OCI-LY1 (cell line): ENCODE measurements at regions not wholly inside any gene's neighbourhood (a gene's known extent, or its start where the extent isn't known, plus 50 kb on each side); places are given as distances from the start of the nearest gene placed in this dataset.

ENCODE experiments used
- H2AFZ ChIP-seq: fragments of 200-600 bp; sonication (generic), shearing (Covaris generic); 2 replicates; pipeline ENCODE4 v1.6.0; 2014; ENCODE audit warnings: antibody characterized with exemption, mild to moderate bottlenecking, low read length
- H3F3A ChIP-seq: fragments of 200-600 bp; sonication (generic), shearing (Covaris generic); 2 replicates; pipeline ENCODE4 v1.6.0; 2014; ENCODE audit warnings: mild to moderate bottlenecking, antibody characterized with exemption, low read length, moderate library complexity; ENCODE audit not compliant: insufficient read depth
- H3K27ac ChIP-seq: fragments of 200-600 bp; sonication (generic); 2 replicates; pipeline ENCODE4 v1.5.1; 2014; ENCODE audit warnings: low read length, mixed run types, mild to moderate bottlenecking, low read depth; ENCODE audit not compliant: poor library complexity, severe bottlenecking
- H3K27me3 ChIP-seq: fragments of 200-600 bp; sonication (generic); 2 replicates; pipeline ENCODE4 v1.6.0; 2014; ENCODE audit warnings: antibody characterized with exemption, mild to moderate bottlenecking, low read length, moderate library complexity; ENCODE audit not compliant: insufficient read depth
- H3K36me3 ChIP-seq: fragments of 200-600 bp; sonication (generic); 2 replicates; pipeline ENCODE4 v1.6.1; 2014; ENCODE audit warnings: mild to moderate bottlenecking, antibody characterized with exemption, low read length, moderate library complexity, mixed read lengths; ENCODE audit not compliant: insufficient read depth
- H3K4me1 ChIP-seq: fragments of 200-600 bp; sonication (generic); 2 replicates; pipeline ENCODE4 v1.5.1; 2014; ENCODE audit warnings: mild to moderate bottlenecking, low read length, moderate library complexity; ENCODE audit not compliant: insufficient read depth, severe bottlenecking
- H3K4me2 ChIP-seq: fragments of 200-600 bp; sonication (generic), shearing (Covaris generic); 2 replicates; pipeline ENCODE4 v1.6.1; 2014; ENCODE audit warnings: low read length
- H3K4me3 ChIP-seq: fragments of 200-600 bp; sonication (generic); 2 replicates; pipeline ENCODE4 v1.5.1; 2014; ENCODE audit warnings: low read length, low read depth, mild to moderate bottlenecking, mixed read lengths; ENCODE audit not compliant: poor library complexity, severe bottlenecking
- H3K79me2 ChIP-seq: fragments of 200-600 bp; shearing (Covaris generic); 2 replicates; pipeline ENCODE4 v1.6.1; 2016; ENCODE audit warnings: mixed run types, low read length, mixed read lengths; ENCODE audit not compliant: insufficient read depth
- H3K9ac ChIP-seq: fragments of 200-600 bp; sonication (generic), shearing (Covaris generic); 2 replicates; pipeline ENCODE4 v1.6.1; 2014; ENCODE audit warnings: mild to moderate bottlenecking, low read length, mixed read lengths
- H3K9me2 ChIP-seq: fragments of 200-600 bp; sonication (generic), shearing (Covaris generic); 2 replicates; pipeline ENCODE4 v1.6.1; 2014; ENCODE audit warnings: low read depth, mild to moderate bottlenecking, low read length, mixed read lengths
- H3K9me3 ChIP-seq: fragments of 200-600 bp; shearing (Covaris generic); 2 replicates; pipeline ENCODE4 v1.6.1; 2014; ENCODE audit warnings: low read length, mixed read lengths
- H4K20me1 ChIP-seq: fragments of 200-600 bp; sonication (generic), shearing (Covaris generic); 2 replicates; pipeline ENCODE4 v1.6.0; 2016; ENCODE audit warnings: mild to moderate bottlenecking, low read length; ENCODE audit not compliant: insufficient read depth
- CTCF ChIP-seq: fragments of 200-600 bp; sonication (generic), shearing (Covaris generic); IDR thresholded peaks from 2 replicates; pipeline ENCODE4 v1.5.1; 2017; ENCODE audit warnings: mild to moderate bottlenecking, antibody characterized with exemption, low read length, moderate library complexity, mixed read lengths
- EZH2 ChIP-seq: fragments of 200-600 bp; sonication (generic), shearing (Covaris generic); IDR thresholded peaks from 2 replicates; pipeline ENCODE4 v1.8.0; 2017; ENCODE audit warnings: borderline replicate concordance, mixed run types, mild to moderate bottlenecking, antibody characterized with exemption, low read length, moderate library complexity, mixed read lengths

GRCh38 chr20:7392542-7393206 is 547.6 kb downstream of the HAO1 start:
- Histone ChIP-seq H3K4me1 (no peaks in the 10 kb centered on the region), H3K27ac (no peak overlapping the region), H3K9me2 (no peaks in the 10 kb centered on the region), H2AFZ (no peak overlapping the region), H4K20me1 (no peaks in the 10 kb centered on the region), H3K79me2 (no peaks in the 10 kb centered on the region), H3K27me3 (no peaks in the 10 kb centered on the region), H3K4me3 (no peak overlapping the region), H3K4me2 (no peak overlapping the region), H3K9me3 (no peaks in the 10 kb centered on the region), H3K9ac (no peak overlapping the region), H3K36me3 (no peaks in the 10 kb centered on the region), H3F3A (no peaks in the 10 kb centered on the region)
- TF ChIP-seq CTCF, result no peak
- no peak for TF ChIP-seq EZH2

GRCh38 chr20:7399114-7399513 is 541.1 kb downstream of the HAO1 start:
- Histone ChIP-seq H3K27ac (no peak overlapping the region), H4K20me1 (no peaks in the 10 kb centered on the region), H3K4me2 (no peak overlapping the region), H3K9me3 (no peaks in the 10 kb centered on the region), H3K36me3 (no peaks in the 10 kb centered on the region), H3K9me2 (no peaks in the 10 kb centered on the region), H2AFZ (no peak overlapping the region), H3K9ac (no peak overlapping the region), H3K27me3 (no peaks in the 10 kb centered on the region), H3K4me3 (no peak overlapping the region), H3K79me2 (no peaks in the 10 kb centered on the region), H3F3A (no peaks in the 10 kb centered on the region), H3K4me1 (no peaks in the 10 kb centered on the region)
- TF ChIP-seq CTCF (no peak), EZH2 (no peak)

- Histone ChIP-seq H3K27ac (no peak overlapping the region), H3F3A (no peaks in the 10 kb centered on the region), H3K4me3 (no peak overlapping the region), H3K79me2 (no peaks in the 10 kb centered on the region), H3K4me1 (no peaks in the 10 kb centered on the region), H3K36me3 (no peaks in the 10 kb centered on the region), H2AFZ (no peak overlapping the region), H3K9ac (no peak overlapping the region), H3K4me2 (no peak overlapping the region), H3K9me3 (no peaks in the 10 kb centered on the region), H3K9me2 (no peaks in the 10 kb centered on the region), H4K20me1 (no peaks in the 10 kb centered on the region), H3K27me3 (no peaks in the 10 kb centered on the region)
- TF ChIP-seq EZH2 (no peak), CTCF (no peak)
Observed at GRCh38 chr20:7399575-7399974, 540.7 kb downstream of the HAO1 start.
